ENCODE measurements at regions not wholly inside any gene's neighbourhood (a gene's known extent, or its start where the extent isn't known, plus 50 kb on each side); places are given as distances from the start of the nearest gene placed in this dataset.

DNA sequence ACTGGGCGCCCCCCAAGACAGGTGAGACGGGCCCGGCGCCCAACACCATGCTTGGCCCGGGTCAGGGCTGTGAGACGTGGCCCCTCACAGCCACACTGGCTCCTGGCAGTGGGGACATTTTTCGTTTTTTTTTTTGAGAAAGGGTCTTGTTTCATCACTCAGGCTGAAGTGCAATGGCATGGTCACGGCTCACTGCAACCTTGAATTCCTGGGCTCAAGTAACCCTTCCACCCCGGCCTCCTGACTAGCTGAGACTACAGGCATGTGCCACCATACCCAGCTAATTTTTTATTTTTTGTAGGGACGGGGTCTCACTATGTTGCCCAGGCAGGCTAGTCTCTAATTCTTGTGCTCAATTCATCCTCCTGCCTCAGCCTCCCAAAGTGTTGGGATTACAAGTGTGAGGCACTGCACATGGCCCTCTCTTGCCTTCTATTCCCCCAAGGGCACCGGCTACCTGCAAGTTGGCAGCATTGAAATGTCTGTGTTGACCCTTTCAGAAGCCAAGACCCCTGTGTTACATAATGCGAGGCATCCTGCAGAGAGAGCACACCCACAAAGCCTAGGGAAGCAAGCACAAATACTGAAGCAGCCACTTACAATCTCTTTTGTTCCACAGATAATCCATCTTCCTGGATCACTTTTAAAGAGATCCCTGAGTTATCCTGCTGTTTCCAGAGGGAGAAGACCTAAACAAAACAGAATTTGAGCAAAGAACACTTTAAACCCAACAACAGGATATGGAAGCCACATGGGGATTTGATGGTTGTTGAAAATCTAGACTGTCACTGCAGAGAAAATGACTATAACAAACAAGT is 57.5 kb upstream of the SLC4A11 start:
- Histone ChIP-seq H3K4me3 (no peak overlapping the region), H3K36me3 (ENCODE audit: low read depth, missing control alignments) (no peaks in the 10 kb centered on the region), H3K27me3 (no peaks in the 10 kb centered on the region), H3K27ac (no peak overlapping the region), H3K4me1 (peaks cover 5% of the 10 kb centered on the region), H3K9me3 (no peaks in the 10 kb centered on the region)
- WGBS, 2 donors, result 86 to 88% methylated on average over 12 of the region's 12 CpGs
- TF ChIP-seq, protein P1, sequence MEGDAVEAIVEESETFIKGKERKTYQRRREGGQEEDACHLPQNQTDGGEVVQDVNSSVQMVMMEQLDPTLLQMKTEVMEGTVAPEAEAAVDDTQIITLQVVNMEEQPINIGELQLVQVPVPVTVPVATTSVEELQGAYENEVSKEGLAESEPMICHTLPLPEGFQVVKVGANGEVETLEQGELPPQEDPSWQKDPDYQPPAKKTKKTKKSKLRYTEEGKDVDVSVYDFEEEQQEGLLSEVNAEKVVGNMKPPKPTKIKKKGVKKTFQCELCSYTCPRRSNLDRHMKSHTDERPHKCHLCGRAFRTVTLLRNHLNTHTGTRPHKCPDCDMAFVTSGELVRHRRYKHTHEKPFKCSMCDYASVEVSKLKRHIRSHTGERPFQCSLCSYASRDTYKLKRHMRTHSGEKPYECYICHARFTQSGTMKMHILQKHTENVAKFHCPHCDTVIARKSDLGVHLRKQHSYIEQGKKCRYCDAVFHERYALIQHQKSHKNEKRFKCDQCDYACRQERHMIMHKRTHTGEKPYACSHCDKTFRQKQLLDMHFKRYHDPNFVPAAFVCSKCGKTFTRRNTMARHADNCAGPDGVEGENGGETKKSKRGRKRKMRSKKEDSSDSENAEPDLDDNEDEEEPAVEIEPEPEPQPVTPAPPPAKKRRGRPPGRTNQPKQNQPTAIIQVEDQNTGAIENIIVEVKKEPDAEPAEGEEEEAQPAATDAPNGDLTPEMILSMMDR (IDR thresholded peaks at IDR 0.05), result no peak
- no peak for TF ChIP-seq POLR2A (IDR thresholded peaks at IDR 0.05)
- intact Hi-C loops (cut with DNase I; ENCODE audit: low total_unique reads), result no loop called here
- no peak for DNase-seq
